ENCODE measurements at regions not wholly inside any gene's neighbourhood (a gene's known extent, or its start where the extent isn't known, plus 50 kb on each side); places are given as distances from the start of the nearest gene placed in this dataset.
"Not testable (repeated sequence)": the region's sequence is repeated elsewhere in the genome, so short reads cannot be mapped to it uniquely, and the experiment has no call there.

DNA sequence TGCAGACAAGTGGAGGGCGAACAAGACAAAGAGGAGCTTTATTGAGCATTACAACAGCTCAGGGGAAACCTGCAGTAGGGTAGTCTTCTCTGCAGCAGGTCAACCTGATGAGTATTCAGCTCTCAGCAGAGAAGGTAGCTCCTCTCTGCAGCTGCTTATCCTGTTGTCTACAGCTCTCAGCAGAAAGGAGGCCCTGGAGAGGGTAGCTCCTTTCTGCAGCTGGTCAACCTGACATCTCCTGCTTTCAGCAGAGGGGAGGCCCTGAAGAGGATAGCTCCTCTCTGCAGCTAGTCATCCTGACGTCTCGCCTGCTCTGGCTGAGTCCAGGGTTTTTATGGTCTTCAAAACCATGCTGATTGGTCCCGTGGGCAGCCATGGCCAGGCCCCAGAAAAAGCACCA lies 113.6 kb downstream of the CD24 start:
- TF ChIP-seq EZH2phosphoT487 (IDR thresholded peaks at IDR 0.05) (no peak), EZH2 (IDR thresholded peaks at IDR 0.05) (no peak)
- TF ChIP-seq, protein P1, sequence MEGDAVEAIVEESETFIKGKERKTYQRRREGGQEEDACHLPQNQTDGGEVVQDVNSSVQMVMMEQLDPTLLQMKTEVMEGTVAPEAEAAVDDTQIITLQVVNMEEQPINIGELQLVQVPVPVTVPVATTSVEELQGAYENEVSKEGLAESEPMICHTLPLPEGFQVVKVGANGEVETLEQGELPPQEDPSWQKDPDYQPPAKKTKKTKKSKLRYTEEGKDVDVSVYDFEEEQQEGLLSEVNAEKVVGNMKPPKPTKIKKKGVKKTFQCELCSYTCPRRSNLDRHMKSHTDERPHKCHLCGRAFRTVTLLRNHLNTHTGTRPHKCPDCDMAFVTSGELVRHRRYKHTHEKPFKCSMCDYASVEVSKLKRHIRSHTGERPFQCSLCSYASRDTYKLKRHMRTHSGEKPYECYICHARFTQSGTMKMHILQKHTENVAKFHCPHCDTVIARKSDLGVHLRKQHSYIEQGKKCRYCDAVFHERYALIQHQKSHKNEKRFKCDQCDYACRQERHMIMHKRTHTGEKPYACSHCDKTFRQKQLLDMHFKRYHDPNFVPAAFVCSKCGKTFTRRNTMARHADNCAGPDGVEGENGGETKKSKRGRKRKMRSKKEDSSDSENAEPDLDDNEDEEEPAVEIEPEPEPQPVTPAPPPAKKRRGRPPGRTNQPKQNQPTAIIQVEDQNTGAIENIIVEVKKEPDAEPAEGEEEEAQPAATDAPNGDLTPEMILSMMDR (IDR thresholded peaks at IDR 0.05) = no peak
- peaks cover 3% of the 10 kb centered on the region for H3K9me3 ChIP-seq (ENCODE audit: low read depth)
- no peaks in the 10 kb centered on the region for H3K27me3 ChIP-seq
- no peaks in the 10 kb centered on the region for H4K20me1 ChIP-seq (ENCODE audit: low read depth)
- H3K79me2 ChIP-seq (ENCODE audit: low read depth) = no peaks in the 10 kb centered on the region
- H2AFZ ChIP-seq (replicated peaks) = no peak overlapping the region
- no peak overlapping the region for H3K27ac ChIP-seq
- H3K9ac ChIP-seq = no peak overlapping the region
- H3K4me3 Mint-ChIP-seq = no peak overlapping the region
- no peaks in the 10 kb centered on the region for H3K4me1 ChIP-seq
- H3K9me3 Mint-ChIP-seq = peaks cover 25% of the 10 kb centered on the region
- no peaks in the 10 kb centered on the region for H3F3A ChIP-seq (ENCODE audit: low read depth)
- H3K27ac Mint-ChIP-seq = no peak overlapping the region
- DNase-seq (ENCODE audit: low spot score) = no peak
- H3K27me3 Mint-ChIP-seq (ENCODE audit: insufficient read depth, low read depth) = peaks cover 8% of the 10 kb centered on the region
- H3K36me3 Mint-ChIP-seq = no peaks in the 10 kb centered on the region
- H3K4me2 ChIP-seq = no peak overlapping the region
- no peak overlapping the region for H3K4me3 ChIP-seq
- H3K36me3 ChIP-seq = no peaks in the 10 kb centered on the region
- no peaks in the 10 kb centered on the region for H3K4me1 Mint-ChIP-seq

DNA sequence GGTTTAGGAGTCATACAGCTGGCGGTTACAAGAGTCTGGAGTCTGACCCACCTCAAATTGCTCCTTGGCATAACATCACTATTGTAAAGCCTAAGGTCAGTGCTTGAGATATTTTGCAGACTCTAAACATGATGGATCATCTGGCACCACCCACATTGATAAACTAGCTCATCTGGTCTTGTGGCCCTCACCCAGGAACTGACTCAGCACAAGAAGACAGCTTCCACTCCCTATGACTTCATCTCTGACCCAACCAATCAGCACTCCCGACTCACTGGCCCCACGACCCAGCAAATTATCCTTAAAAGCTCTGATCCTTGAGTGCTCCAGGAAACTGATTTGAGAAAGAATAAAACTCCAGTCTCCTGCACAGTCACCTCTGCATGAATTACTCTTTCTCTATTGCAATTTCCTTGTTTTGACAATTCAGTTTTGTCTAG lies 115.9 kb downstream of the CD24 start:
- no peak overlapping the region for H3K4me2 ChIP-seq
- Mint-ChIP-seq H3K36me3 (no peaks in the 10 kb centered on the region), H3K9me3 (peaks cover 22% of the 10 kb centered on the region), H3K4me3 (no peak overlapping the region), H3K4me1 (no peaks in the 10 kb centered on the region), H3K27me3 (ENCODE audit: insufficient read depth, low read depth) (peaks cover 12% of the 10 kb centered on the region), H3K27ac (no peak overlapping the region)
- no peaks in the 10 kb centered on the region for H4K20me1 ChIP-seq (ENCODE audit: low read depth)
- DNase-seq (ENCODE audit: low spot score) = no peak
- TF ChIP-seq, protein P1 (IDR thresholded peaks at IDR 0.05) = no peak
- TF ChIP-seq EZH2 (IDR thresholded peaks at IDR 0.05) = no peak
- no peak for TF ChIP-seq EZH2phosphoT487 (IDR thresholded peaks at IDR 0.05)
- H3K4me1 ChIP-seq = no peaks in the 10 kb centered on the region
- peaks cover 3% of the 10 kb centered on the region for H3K9me3 ChIP-seq (ENCODE audit: low read depth)
- H3K4me3 ChIP-seq = no peak overlapping the region
- no peak overlapping the region for H3K27ac ChIP-seq
- H3K36me3 ChIP-seq = no peaks in the 10 kb centered on the region
- no peaks in the 10 kb centered on the region for H3K27me3 ChIP-seq
- no peaks in the 10 kb centered on the region for H3F3A ChIP-seq (ENCODE audit: low read depth)
- H2AFZ ChIP-seq (replicated peaks) = no peak overlapping the region
- no peak overlapping the region for H3K9ac ChIP-seq
- H3K79me2 ChIP-seq (ENCODE audit: low read depth) = no peaks in the 10 kb centered on the region

DNA sequence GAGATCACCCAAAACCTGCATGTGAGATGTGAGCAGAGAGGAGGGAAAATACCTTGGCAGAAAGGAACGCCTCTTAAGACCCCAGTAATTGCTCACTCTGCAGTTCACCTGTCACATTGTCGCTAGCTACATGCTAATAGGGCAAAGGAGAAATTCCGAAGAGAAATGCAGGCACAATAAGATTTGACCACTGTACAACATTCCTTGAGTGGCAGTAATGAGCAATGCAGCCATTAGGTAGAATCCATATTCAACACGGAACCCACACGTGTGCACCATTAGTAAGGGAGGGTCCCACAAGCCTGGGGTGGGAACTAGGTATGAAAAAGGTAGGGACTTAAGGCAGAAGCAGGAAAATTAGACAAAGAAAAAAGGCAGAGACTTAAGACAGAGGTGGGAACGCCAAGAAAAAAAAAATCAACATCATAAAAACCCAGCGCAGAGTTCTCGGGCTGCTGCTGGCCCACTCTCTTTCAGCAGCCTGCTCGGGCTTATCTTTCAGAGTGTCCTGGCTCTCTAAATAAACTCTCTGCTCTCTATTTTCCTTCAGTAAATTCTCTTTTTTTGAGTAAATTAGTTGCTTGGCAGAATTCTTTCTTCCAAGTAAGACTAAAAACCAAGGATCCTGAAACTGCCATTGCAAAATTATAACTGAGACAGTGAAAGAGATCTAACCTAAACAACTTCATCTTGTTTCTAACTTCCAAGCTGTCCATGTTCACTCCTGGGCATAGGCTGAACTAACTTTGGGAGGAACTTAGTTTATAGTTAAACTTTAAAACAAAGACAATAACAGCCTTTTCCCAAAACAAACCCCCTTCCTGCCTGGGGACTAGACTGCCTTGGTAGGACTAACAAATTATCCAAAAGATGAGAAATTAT lies 116.5 kb downstream of the CD24 start:
- Mint-ChIP-seq H3K4me1 (no peaks in the 10 kb centered on the region), H3K9me3 (peaks cover 20% of the 10 kb centered on the region), H3K27me3 (ENCODE audit: insufficient read depth, low read depth) (peaks cover 12% of the 10 kb centered on the region), H3K36me3 (no peaks in the 10 kb centered on the region), H3K27ac (no peak overlapping the region), H3K4me3 (no peak overlapping the region)
- no peaks in the 10 kb centered on the region for H3F3A ChIP-seq (ENCODE audit: low read depth)
- H3K4me2 ChIP-seq = no peak overlapping the region
- H3K36me3 ChIP-seq = no peaks in the 10 kb centered on the region
- H3K9ac ChIP-seq = no peak overlapping the region
- H3K27me3 ChIP-seq = no peaks in the 10 kb centered on the region
- no peak overlapping the region for H2AFZ ChIP-seq (replicated peaks)
- no peaks in the 10 kb centered on the region for H4K20me1 ChIP-seq (ENCODE audit: low read depth)
- no peak overlapping the region for H3K27ac ChIP-seq
- no peak overlapping the region for H3K4me3 ChIP-seq
- no peaks in the 10 kb centered on the region for H3K79me2 ChIP-seq (ENCODE audit: low read depth)
- peaks cover 3% of the 10 kb centered on the region for H3K9me3 ChIP-seq (ENCODE audit: low read depth)
- TF ChIP-seq, protein P1 (IDR thresholded peaks at IDR 0.05) = no peak
- TF ChIP-seq EZH2phosphoT487 (IDR thresholded peaks at IDR 0.05) (no peak), EZH2 (IDR thresholded peaks at IDR 0.05) (no peak)
- no peak for DNase-seq (ENCODE audit: low spot score)
- H3K4me1 ChIP-seq = no peaks in the 10 kb centered on the region

DNA sequence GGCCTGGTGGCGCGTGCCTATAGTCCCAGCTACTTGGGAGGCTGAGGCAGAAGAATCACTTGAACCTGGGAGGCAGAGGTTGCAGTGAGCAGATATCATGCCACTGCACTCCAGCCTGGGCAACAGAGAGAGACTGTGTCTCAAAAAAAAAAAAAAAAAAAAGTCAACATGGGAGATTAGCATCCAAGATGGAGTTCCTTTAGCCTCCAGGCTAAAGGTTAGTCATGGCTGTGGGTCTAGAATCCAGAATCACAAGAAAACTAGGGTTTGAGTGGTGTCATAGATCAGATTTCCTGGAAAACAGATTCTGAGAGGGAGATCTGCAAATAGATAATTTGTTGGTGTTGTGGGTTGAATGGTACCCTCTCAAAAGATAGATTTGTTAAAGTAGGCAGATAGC lies 117.2 kb downstream of the CD24 start:
- not testable (repeated sequence) for DNase-seq (ENCODE audit: low spot score); H3K4me3 Mint-ChIP-seq; H3K27me3 ChIP-seq; H3K4me1 ChIP-seq; H3K27ac Mint-ChIP-seq; H3K9ac ChIP-seq; H3F3A ChIP-seq (ENCODE audit: low read depth); H3K36me3 ChIP-seq; H4K20me1 ChIP-seq (ENCODE audit: low read depth); H2AFZ ChIP-seq (replicated peaks); H3K4me3 ChIP-seq; H3K4me1 Mint-ChIP-seq; H3K27ac ChIP-seq; H3K36me3 Mint-ChIP-seq; H3K9me3 ChIP-seq (ENCODE audit: low read depth); H3K4me2 ChIP-seq; H3K79me2 ChIP-seq (ENCODE audit: low read depth)
- H3K27me3 Mint-ChIP-seq (ENCODE audit: insufficient read depth, low read depth) = peaks cover 12% of the 10 kb centered on the region
- H3K9me3 Mint-ChIP-seq = peaks cover 18% of the 10 kb centered on the region

Data from neural progenitor cell (in vitro differentiated cells).